Ovary (tissue), 1 donor: ENCODE measurements at regions not wholly inside any gene's neighbourhood (a gene's known extent, or its start where the extent isn't known, plus 50 kb on each side); places are given as distances from the start of the nearest gene placed in this dataset.

ENCODE experiments used
- EP300 ChIP-seq: sonication (generic); formaldehyde crosslinking; IDR thresholded peaks from one replicate; pipeline ENCODE4 v1.6.1; 2017; ENCODE audit warnings: antibody characterized with exemption
- POLR2A ChIP-seq: fragments of 450-650 bp; IDR thresholded peaks from one replicate; pipeline ENCODE4 v1.6.1; 2017; ENCODE audit warnings: antibody characterized with exemption, mild to moderate bottlenecking, moderate library complexity

- TF ChIP-seq POLR2A: no peak
- no peak for TF ChIP-seq EP300
Observed at GRCh38 chr10:124256151-124256550, 162.6 kb downstream of the OAT start.
